Psoas muscle (tissue), 7 donors: ENCODE measurements at regions not wholly inside any gene's neighbourhood (a gene's known extent, or its start where the extent isn't known, plus 50 kb on each side); places are given as distances from the start of the nearest gene placed in this dataset.

Experiments used
- ATAC-seq, 4 donors: fragments of 200-7000 bp; cut with Tn5 transposase; one replicate each; pipeline ENCODE4 v1.9.1; 2020; ENCODE audit warnings: moderate library complexity in 3 of 4, mild to moderate bottlenecking in 2 of 4
- DNase-seq, 2 donors: peaks; one replicate each; pipeline ENCODE4 v3.0.0-alpha.2; 2020
- H3K27ac ChIP-seq: fragments of 200-600 bp; one replicate; pipeline ENCODE4 v1.8.0; 2022
- H3K27me3 ChIP-seq, 3 donors: fragments of 200-600 bp in 1 of 3; one replicate each; pipeline versions ENCODE4 v1.6.1 to v1.8.0; 2013 to 2022; ENCODE audit warnings: low read length in 2 of 3, mild to moderate bottlenecking in 2 of 3, moderate library complexity in 1 of 3; ENCODE audit not compliant: insufficient read depth in 3 of 3
- H3K36me3 ChIP-seq, 2 donors: fragments of 200-600 bp in 1 of 2; one replicate each; pipeline versions ENCODE4 v1.6.1 to v1.8.0; 2013 to 2022; ENCODE audit warnings: low read depth in 1 of 2, mild to moderate bottlenecking in 1 of 2, moderate library complexity in 1 of 2; ENCODE audit not compliant: insufficient read depth in 1 of 2
- H3K4me1 ChIP-seq: fragments of 200-600 bp; one replicate; pipeline ENCODE4 v1.8.0; 2022
- H3K4me3 ChIP-seq: fragments of 200-600 bp; one replicate; pipeline ENCODE4 v1.8.0; 2022; ENCODE audit warnings: mild to moderate bottlenecking
- H3K9me3 ChIP-seq: fragments of 200-600 bp; one replicate; pipeline ENCODE4 v1.8.0; 2022
- CTCF ChIP-seq: fragments of 200-600 bp; IDR thresholded peaks from one replicate; pipeline ENCODE4 v1.8.0; 2022; ENCODE audit warnings: antibody characterized with exemption
- WGBS, 3 donors: extraction: QIAGEN DNeasy Blood & Tissue Kit; methylation state at CpG; one replicate each; pipeline versions ENCODE4 v1.1.6 to v1.1.7; 2013; 5-methylcytosine and 5-hydroxymethylcytosine counted together
- intact Hi-C, 2 donors: fragments of 100-400 bp; cut with DNase I; formaldehyde crosslinking; loops; one replicate each; pipeline versions ENCODE4 v1.11.0 to v1.14.2; 2022
- donor health status: healthy with polysubstance abuse.
- donor health status: DM: no; HTN: no; CAD: no; lungs with moderate emphysema.
- donor health status: Bipolar disorder and iron deficiency.
- donor health status: healthy.
- donor health status: DM: yes; HTN: yes; CAD: no.
- donor health status: DM: no; HTN: no; CAD: no.
- donor health status: DM: yes; HTN: yes; CAD: no.

DNA sequence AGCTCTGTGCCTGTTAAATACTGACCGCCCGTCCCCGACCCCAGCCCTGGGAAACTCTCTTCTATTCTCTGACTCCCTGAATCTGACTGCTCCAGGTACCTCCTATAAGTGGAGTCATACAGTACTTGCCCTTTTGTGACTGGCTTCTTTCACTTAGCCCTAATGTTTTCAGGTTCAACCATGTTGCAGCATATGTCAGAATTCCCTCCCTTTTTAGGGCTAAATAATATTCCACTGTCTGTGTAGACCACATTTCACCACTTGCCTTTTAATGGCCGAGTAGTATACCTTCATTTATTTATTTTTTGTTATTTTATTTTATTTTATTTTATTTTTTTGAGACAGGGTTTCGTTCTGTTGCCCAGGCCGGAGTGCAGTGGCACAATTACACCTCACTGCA lies 96.1 kb upstream of the SLC22A11 start:
- 85 to 95% (median 93%) methylated on average over 6 of the region's 6 CpGs for WGBS, 3 donors
- H3K27ac ChIP-seq, result no peak overlapping the region
- H3K27me3 ChIP-seq, result peaks cover 0 to 2% (median 0%) of the 10 kb centered on the region in 3 donors
- H3K9me3 ChIP-seq, result no peaks in the 10 kb centered on the region
- DNase-seq, result no peak
- no peaks in the 10 kb centered on the region for H3K4me1 ChIP-seq
- intact Hi-C loops, result no loop called here
- TF ChIP-seq CTCF, result no peak
- H3K36me3 ChIP-seq, result no peaks in the 10 kb centered on the region
- ATAC-seq, result no peak
- no peak overlapping the region for H3K4me3 ChIP-seq

- ATAC-seq (no peak), DNase-seq (no peak)
- no peak overlapping the region for H3K4me3 ChIP-seq
- H3K27ac ChIP-seq, result no peak overlapping the region
- 90 to 92% (median 90%) methylated on average over 3 of the region's 3 CpGs for WGBS, 3 donors
- no peaks in the 10 kb centered on the region for H3K27me3 ChIP-seq
- intact Hi-C loops, result no loop called here
- H3K4me1 ChIP-seq, result no peaks in the 10 kb centered on the region
- H3K36me3 ChIP-seq, result no peaks in the 10 kb centered on the region
- TF ChIP-seq CTCF, result no peak
- no peaks in the 10 kb centered on the region for H3K9me3 ChIP-seq
Measured at GRCh38 chr11:64461081-64461480, 94.7 kb upstream of the SLC22A11 start.

GRCh38 chr11:64466115-64466718 lies 89.5 kb upstream of the SLC22A11 start:
- no peak overlapping the region for H3K27ac ChIP-seq
- DNase-seq (no peak), ATAC-seq (no peak)
- intact Hi-C loops, result no loop called here
- H3K4me1 ChIP-seq, result no peaks in the 10 kb centered on the region
- no peaks in the 10 kb centered on the region for H3K36me3 ChIP-seq
- TF ChIP-seq CTCF, result no peak
- peaks cover 0 to 25% (median 2%) of the 10 kb centered on the region in 3 donors for H3K27me3 ChIP-seq
- H3K4me3 ChIP-seq, result no peak overlapping the region
- no peaks in the 10 kb centered on the region for H3K9me3 ChIP-seq
- 92 to 93% (median 92%) methylated on average over 7 of the region's 7 CpGs for WGBS, 3 donors

- Histone ChIP-seq H3K36me3 (no peaks in the 10 kb centered on the region), H3K4me1 (no peaks in the 10 kb centered on the region), H3K4me3 (no peak overlapping the region), H3K27me3 (peaks cover 0 to 43% (median 4%) of the 10 kb centered on the region in 3 donors), H3K9me3 (no peaks in the 10 kb centered on the region), H3K27ac (no peak overlapping the region)
- 62 to 68% (median 66%) methylated on average over 5 of the region's 5 CpGs for WGBS, 3 donors
- intact Hi-C loops, result no loop called here
- DNase-seq (no peak), ATAC-seq (no peak)
- no peak for TF ChIP-seq CTCF
Measured at GRCh38 chr11:64469288-64469687, 86.5 kb upstream of the SLC22A11 start.
